Right renal pelvis (tissue), 4 donors: ENCODE measurements at regions not wholly inside any gene's neighbourhood (a gene's known extent, or its start where the extent isn't known, plus 50 kb on each side); places are given as distances from the start of the nearest gene placed in this dataset.

Experiments used
- DNase-seq, 4 donors: peaks; one replicate each; pipeline ENCODE4 v3.0.0-alpha.2; 2013; ENCODE audit warnings: low read depth in 4 of 4, low spot score in 3 of 4, missing footprints in 1 of 4

DNA sequence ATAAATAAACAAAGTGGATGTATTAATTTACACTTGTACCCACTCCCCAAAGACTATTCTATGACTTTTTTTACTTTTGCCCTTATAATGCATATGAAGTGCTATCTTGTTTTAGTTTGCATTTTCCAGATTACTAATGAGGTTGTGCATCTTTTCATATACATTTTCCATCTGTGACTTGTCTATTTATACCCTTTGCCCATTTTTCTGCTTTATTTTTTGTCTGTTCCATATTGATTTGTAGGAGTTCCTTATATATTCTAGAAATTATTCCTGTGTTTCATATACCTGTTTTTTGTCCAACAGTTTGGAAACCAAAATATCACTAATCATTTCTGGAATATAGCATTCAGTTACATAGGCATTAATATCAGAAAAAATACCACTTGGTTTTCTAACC, 54.0 kb upstream of the SLC30A5 start:
- no peak for DNase-seq

- DNase-seq = no peak
These were observed 51.3 kb upstream of the SLC30A5 start for GRCh38 chr5:69042500-69042899.

GRCh38 chr5:69042915-69043654, 50.7 kb upstream of the SLC30A5 start:
- peak; percentile 85 to 90 (median 90) for DNase-seq

DNA sequence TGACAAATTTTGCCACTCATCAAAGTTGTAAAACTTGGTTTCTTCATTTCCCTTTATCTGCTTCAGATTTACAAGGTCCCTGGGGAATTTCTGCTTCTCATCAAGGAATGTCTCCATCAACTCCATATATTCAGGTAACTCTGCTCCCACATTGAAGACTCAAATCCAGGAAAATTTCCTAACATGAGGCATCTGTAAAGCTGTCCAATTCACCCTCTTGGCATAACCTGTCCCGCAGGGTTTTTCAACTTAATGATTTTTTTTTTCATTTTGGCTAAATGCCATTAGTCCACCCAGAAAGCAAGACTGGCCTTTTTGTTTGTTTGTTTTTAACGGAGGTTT, 50.2 kb upstream of the SLC30A5 start:
- peak in 1 of 4 donors; percentile 5 for DNase-seq
